Astrocyte (in vitro differentiated cells and primary cell): ENCODE measurements at regions not wholly inside any gene's neighbourhood (a gene's known extent, or its start where the extent isn't known, plus 50 kb on each side); places are given as distances from the start of the nearest gene placed in this dataset.

Experiments used
- DNase-seq: peaks from one replicate; pipeline ENCODE4 v3.0.0-alpha.2; 2010; ENCODE audit warnings: low read depth
- FAIRE-seq: peaks from 2 replicates; lab custom pipeline; 2011; peaks lifted over from hg19 to GRCh38; lab: Jason Lieb, UNC
- H2AFZ ChIP-seq: 2 replicates; pipeline ENCODE4 v1.6.0; 2012; ENCODE audit warnings: low read depth, low read length, inconsistent platforms
- H3K27ac ChIP-seq: 2 replicates; pipeline ENCODE4 v1.5.1; 2011; ENCODE audit warnings: low read depth, low read length, inconsistent platforms
- H3K27me3 ChIP-seq: 2 replicates; pipeline ENCODE4 v1.6.0; 2011; ENCODE audit warnings: low read length, inconsistent platforms; ENCODE audit not compliant: insufficient read depth
- H3K36me3 ChIP-seq: 2 replicates; pipeline ENCODE4 v1.5.1; 2011; ENCODE audit warnings: low read length, inconsistent platforms; ENCODE audit not compliant: insufficient read depth
- H3K4me1 ChIP-seq: 2 replicates; pipeline ENCODE4 v1.5.1; 2011; ENCODE audit warnings: low read length, inconsistent platforms; ENCODE audit not compliant: insufficient read depth
- H3K4me2 ChIP-seq: 2 replicates; pipeline ENCODE4 v1.6.0; 2012; ENCODE audit warnings: low read length, inconsistent platforms
- H3K4me3 ChIP-seq: 2 replicates; pipeline ENCODE4 v1.5.1; 2011; ENCODE audit warnings: low read depth, mild to moderate bottlenecking, low read length, inconsistent platforms; ENCODE audit not compliant: insufficient read depth
- H3K79me2 ChIP-seq: 2 replicates; pipeline ENCODE4 v1.6.0; 2012; ENCODE audit warnings: mild to moderate bottlenecking, low read length, inconsistent platforms; ENCODE audit not compliant: insufficient read depth
- H3K9ac ChIP-seq: 2 replicates; pipeline ENCODE4 v1.6.0; 2012; ENCODE audit warnings: mild to moderate bottlenecking, low read length, inconsistent platforms
- H3K9me3 ChIP-seq: 2 replicates; pipeline ENCODE4 v1.5.1; 2012; ENCODE audit warnings: low read depth, mild to moderate bottlenecking, low read length, inconsistent platforms; ENCODE audit not compliant: insufficient read depth
- H4K20me1 ChIP-seq: 2 replicates; pipeline ENCODE4 v1.6.0; 2012; ENCODE audit warnings: low read length, inconsistent platforms; ENCODE audit not compliant: insufficient read depth
- H3K27ac Mint-ChIP-seq: one replicate; pipeline ENCODE4 v1.8.0; 2021; ENCODE audit warnings: mild to moderate bottlenecking, mixed read lengths; ENCODE audit not compliant: unreplicated experiment
- H3K27me3 Mint-ChIP-seq: one replicate; pipeline ENCODE4 v1.8.0; 2021; ENCODE audit warnings: low read depth, mixed read lengths; ENCODE audit not compliant: unreplicated experiment
- H3K36me3 Mint-ChIP-seq: one replicate; pipeline ENCODE4 v1.8.0; 2021; ENCODE audit warnings: low read depth, mixed read lengths; ENCODE audit not compliant: unreplicated experiment
- H3K4me1 Mint-ChIP-seq: one replicate; pipeline ENCODE4 v1.8.0; 2021; ENCODE audit warnings: low read depth, mixed read lengths; ENCODE audit not compliant: unreplicated experiment
- H3K4me3 Mint-ChIP-seq: one replicate; pipeline ENCODE4 v1.8.0; 2021; ENCODE audit warnings: mild to moderate bottlenecking, moderate library complexity, mixed read lengths; ENCODE audit not compliant: unreplicated experiment
- H3K9me3 Mint-ChIP-seq: one replicate; pipeline ENCODE4 v1.8.0; 2021; ENCODE audit warnings: mild to moderate bottlenecking, mixed read lengths; ENCODE audit not compliant: unreplicated experiment
- CTCF ChIP-seq: IDR thresholded peaks from 2 replicates; pipeline ENCODE4 v1.5.1; 2011; ENCODE audit warnings: low read depth, mild to moderate bottlenecking, inconsistent platforms, low read length, moderate library complexity; ENCODE audit not compliant: insufficient read depth
- EZH2 ChIP-seq: IDR thresholded peaks from 2 replicates; pipeline ENCODE4 v1.6.1; 2012; ENCODE audit warnings: mild to moderate bottlenecking, low read length, inconsistent platforms; ENCODE audit not compliant: insufficient read depth

GRCh38 chr14:39762576-39763401 is 330.6 kb upstream of the FBXO33 start:
- H3K9me3 Mint-ChIP-seq: no peaks in the 10 kb centered on the region
- Histone ChIP-seq H3K4me3 (no peak overlapping the region), H3K27me3 (no peaks in the 10 kb centered on the region), H3K36me3 (no peaks in the 10 kb centered on the region), H3K4me1 (no peaks in the 10 kb centered on the region), H4K20me1 (no peaks in the 10 kb centered on the region), H3K79me2 (no peaks in the 10 kb centered on the region), H3K27ac (no peak overlapping the region), H3K9me3 (no peaks in the 10 kb centered on the region), H2AFZ (no peak overlapping the region), H3K9ac (no peak overlapping the region), H3K4me2 (no peak overlapping the region)
- no peaks in the 10 kb centered on the region for H3K4me1 Mint-ChIP-seq
- FAIRE-seq (no peak), DNase-seq (no peak)
- no peaks in the 10 kb centered on the region for H3K27me3 Mint-ChIP-seq
- H3K27ac Mint-ChIP-seq: no peak overlapping the region
- H3K36me3 Mint-ChIP-seq: no peaks in the 10 kb centered on the region
- H3K4me3 Mint-ChIP-seq: no peak overlapping the region
- TF ChIP-seq EZH2 (no peak), CTCF (no peak)

- Mint-ChIP-seq H3K27me3 (no peaks in the 10 kb centered on the region), H3K4me3 (no peak overlapping the region), H3K9me3 (no peaks in the 10 kb centered on the region), H3K4me1 (no peaks in the 10 kb centered on the region), H3K36me3 (no peaks in the 10 kb centered on the region), H3K27ac (no peak overlapping the region)
- Histone ChIP-seq H3K9ac (no peak overlapping the region), H3K36me3 (no peaks in the 10 kb centered on the region), H3K27me3 (no peaks in the 10 kb centered on the region), H3K4me1 (no peaks in the 10 kb centered on the region), H2AFZ (no peak overlapping the region), H3K79me2 (no peaks in the 10 kb centered on the region), H3K9me3 (no peaks in the 10 kb centered on the region), H3K27ac (no peak overlapping the region), H3K4me2 (no peak overlapping the region), H4K20me1 (no peaks in the 10 kb centered on the region), H3K4me3 (no peak overlapping the region)
- DNase-seq (no peak), FAIRE-seq (no peak)
- no peak for TF ChIP-seq CTCF
- no peak for TF ChIP-seq EZH2
These were observed 323.1 kb upstream of the FBXO33 start for GRCh38 chr14:39755269-39755878.

GRCh38 chr14:39740454-39740853 is 308.2 kb upstream of the FBXO33 start:
- no peak for TF ChIP-seq CTCF
- no peak for TF ChIP-seq EZH2
- H3K9me3 ChIP-seq: no peaks in the 10 kb centered on the region
- Mint-ChIP-seq H3K4me3 (no peak overlapping the region), H3K36me3 (no peaks in the 10 kb centered on the region), H3K4me1 (no peaks in the 10 kb centered on the region), H3K9me3 (no peaks in the 10 kb centered on the region), H3K27me3 (no peaks in the 10 kb centered on the region), H3K27ac (no peak overlapping the region)
- H4K20me1 ChIP-seq: no peaks in the 10 kb centered on the region
- FAIRE-seq: no peak
- H3K79me2 ChIP-seq: no peaks in the 10 kb centered on the region
- DNase-seq: no peak
- no peak overlapping the region for H3K4me2 ChIP-seq
- no peaks in the 10 kb centered on the region for H3K36me3 ChIP-seq
- H2AFZ ChIP-seq: no peak overlapping the region
- no peak overlapping the region for H3K27ac ChIP-seq
- H3K27me3 ChIP-seq: no peaks in the 10 kb centered on the region
- H3K4me3 ChIP-seq: no peak overlapping the region
- no peaks in the 10 kb centered on the region for H3K4me1 ChIP-seq
- no peak overlapping the region for H3K9ac ChIP-seq
